HUDEP-2 (cell line): ENCODE measurements at regions not wholly inside any gene's neighbourhood (a gene's known extent, or its start where the extent isn't known, plus 50 kb on each side); places are given as distances from the start of the nearest gene placed in this dataset.

Experiments used
- DNase-seq, 76 experiments: peaks; one replicate each; lab custom pipeline; 2025; ENCODE audit not compliant: unreplicated experiment in 76 of 76; lab: John Stamatoyannopoulos, UW

DNA sequence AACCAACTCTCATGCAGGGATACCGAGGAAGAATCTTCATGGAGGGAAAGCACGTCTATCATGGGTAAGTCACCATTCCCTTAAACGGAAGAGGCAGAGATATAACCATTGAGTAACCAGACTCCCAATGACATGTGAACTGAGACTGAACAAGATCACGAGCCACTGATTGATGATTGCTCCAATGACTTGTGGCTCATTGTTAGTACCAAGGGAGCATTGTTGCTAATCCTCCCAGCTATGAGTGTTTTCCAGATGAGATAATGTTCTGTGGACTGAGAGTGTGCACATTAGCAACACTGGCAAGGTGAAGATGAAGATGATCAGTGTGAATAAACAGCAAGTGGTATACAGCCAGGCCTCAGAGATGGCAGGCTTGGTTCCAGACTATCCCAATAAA is 219.2 kb upstream of the MAP3K1 start:
- no peak for DNase-seq

DNA sequence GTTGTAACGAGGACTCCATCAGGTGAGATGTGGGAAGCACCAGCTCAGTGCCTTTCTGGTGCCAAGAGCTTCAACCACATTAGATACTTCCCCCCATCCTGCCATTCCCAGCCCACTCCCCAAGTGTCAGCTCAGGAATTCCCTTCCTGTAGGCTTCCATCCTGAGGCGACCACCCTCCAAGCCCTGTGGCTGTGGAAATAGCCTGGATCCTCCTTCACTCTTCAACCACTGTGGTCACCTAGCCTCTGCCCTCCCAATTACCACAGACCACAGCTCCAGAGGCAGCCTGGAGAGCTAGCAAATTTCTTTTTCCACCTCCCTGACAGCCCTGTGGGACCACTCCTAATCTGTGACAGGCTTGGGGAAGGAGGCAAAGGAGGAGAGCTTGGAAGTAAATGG is 219.8 kb upstream of the MAP3K1 start:
- no peak for DNase-seq

DNA sequence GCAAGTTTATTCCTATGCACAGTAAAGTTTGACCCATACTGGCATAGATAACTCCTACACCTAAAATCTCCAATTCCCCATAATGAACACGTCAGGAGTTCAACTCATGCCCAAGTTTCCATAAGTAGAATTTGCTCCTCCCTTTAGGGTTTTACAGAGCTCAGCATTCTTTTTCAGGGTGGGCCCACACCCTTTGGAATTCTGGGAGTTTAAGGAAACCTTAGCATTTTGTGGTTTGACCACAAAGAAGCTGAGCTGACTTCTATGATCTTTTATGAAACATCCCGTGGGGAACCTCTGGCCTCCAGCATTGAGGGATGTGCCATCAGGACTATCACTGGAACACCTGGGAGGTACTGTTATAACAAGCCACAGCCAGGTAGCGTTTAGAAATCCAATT is 220.6 kb upstream of the MAP3K1 start:
- no peak for DNase-seq

DNA sequence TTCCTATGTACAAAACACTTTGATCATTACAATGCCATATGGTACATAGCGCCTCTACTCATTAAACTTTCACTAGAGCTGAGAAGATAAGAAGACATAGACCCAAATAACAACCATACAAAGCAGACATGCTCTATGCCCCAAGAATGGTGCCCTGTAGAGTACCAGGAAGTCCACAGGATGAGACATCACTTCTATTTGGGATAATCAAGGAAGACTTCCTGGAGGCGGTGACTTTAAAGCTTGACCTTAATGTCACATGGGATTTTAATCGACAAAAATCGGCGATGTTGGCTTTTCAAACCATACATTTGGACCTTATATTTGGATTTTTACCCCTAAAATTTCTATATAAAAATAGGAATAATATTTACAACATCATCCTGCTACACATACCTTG is 224.3 kb upstream of the MAP3K1 start:
- no peak for DNase-seq

DNA sequence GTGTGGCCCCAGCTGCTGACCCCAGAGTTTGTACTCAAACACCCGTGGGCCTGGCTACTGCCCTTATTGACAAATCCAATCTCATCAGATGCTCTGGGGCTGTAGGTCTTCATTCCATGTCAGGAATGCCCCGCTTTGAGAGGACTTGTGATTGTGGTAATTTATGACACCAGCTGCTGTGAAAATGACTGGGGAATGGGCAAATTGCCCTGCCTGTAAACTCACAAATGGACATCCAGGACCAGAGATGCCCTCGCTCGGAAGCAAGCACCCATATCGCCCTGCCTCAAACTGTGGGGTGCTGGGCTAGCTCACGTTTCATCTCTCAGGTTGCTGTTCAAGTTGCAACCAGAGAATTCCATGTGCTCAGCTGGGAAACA is 225.9 kb upstream of the MAP3K1 start:
- DNase-seq = no peak

DNA sequence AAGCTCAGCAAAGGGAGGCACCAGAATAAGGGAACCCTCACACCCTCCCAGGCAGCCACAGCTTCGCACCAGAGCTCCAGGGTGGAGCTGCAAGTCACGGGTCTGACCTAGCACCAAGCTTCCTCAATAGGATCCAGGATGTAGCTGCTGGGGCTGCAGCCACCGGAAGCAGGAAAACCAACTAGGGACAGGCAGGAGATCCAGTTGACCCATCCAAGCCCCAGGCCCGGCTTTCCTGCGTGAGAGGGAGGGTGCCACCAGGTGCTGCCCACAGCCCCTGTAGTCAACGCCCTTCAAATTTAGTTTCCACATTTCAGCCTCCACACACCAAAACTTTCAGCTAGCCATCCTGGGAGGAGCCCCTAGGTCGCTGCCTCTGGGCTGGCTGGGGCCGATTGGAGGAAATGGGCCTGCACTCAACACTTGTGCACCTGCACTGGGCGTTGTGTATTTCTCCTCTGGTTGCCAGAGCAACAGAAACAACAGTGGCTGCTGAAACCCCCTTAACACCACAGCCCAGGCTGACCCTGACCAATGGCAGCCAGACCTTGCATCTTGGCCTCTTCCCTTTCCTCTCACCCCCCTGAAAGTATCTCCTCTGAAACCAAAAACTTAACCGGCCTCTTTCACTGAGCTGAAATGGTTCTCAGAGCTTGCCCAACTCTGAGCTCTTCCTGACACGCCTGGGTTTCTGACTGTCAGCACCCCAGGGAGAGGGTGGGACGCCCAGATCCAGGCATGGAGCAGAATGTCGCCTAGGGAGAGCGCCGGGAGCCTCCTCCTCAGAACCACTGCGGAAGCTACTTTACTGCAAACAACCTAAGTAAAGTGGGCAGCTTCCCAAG is 226.5 kb upstream of the MAP3K1 start:
- DNase-seq = no peak

DNA sequence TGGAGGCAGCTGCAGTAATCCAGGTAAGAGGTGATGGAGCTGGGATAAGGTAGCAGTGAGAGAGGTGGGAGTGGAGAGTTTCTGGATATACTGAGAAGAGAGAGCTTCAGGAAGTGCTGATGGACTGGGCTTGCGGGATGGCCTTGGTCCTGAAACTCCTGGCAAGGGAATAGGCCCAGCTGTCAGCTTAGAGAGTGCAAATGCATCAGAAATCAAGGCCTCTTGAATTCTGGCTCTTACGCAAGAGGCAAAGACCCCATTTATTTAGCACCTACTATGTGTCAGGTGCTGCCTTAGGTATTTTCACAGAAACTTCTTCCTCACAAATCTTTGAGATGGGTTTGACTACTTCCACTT is 227.2 kb upstream of the MAP3K1 start:
- no peak for DNase-seq

DNA sequence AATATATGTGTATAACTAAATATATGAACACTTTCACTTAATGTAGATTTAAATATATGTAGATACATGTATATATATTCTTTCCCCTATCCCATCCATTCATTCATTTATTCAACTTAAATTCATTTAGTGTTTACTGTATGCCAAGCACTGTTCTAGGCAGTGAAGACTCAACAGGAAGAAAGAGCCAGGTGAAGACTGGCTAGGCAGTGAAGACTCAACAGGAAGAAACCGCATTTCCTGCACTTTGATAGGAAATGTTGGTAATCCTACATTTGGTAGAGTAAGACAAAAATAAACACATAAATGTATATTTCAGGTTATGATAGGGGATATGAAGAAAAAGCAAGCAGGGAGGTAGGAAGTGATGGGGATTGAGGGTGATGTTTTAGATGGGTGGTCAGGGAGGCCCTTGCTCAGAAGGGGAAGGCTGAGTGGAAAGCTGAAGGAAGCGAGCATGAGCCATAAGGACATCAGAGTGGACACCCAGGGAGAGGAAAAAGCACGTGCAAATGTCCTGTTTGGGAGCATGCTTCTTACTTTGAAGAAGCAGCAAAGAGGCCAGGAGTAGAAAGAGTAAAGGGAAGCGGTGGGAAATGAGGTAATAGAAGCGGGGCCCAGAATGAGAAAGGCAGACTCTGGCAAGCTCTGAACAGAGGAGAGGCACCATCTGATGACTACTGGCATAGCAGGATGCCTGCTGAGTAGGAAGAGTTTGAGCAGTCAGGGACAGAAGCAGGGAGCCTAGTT is 227.8 kb upstream of the MAP3K1 start:
- DNase-seq = no peak

DNA sequence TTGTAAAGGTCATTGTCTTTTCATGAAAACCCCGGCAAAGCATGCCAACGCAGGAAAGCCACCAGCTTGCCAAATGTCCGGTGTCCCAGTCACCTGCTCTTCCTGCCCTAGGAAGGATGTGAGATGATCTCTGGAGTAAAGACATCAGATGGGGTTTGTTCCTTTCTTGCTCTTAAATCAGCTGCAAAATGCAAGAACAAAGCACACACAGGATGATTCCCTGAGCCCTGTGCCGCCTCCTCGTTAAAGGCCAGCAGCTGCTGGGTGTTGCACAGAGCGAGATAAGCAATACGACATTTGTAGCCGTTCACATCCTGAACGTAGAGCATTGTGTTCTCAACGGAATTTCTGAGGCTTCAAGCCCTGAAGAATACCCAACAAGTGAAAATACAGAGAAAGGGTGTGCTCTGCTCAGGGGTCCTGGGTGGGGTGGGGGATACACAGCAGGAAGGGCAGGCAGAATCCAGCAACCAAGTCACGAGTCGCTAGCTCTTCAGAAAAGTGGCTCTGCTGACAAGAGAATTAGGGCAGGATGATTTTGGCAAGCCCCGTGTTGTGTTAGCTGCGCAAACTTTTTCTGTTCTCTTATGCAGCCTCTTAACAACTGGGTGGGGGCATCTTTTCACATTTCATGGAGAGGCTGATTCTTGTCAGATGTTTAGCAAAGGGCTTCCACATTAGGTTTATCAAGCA is 229.2 kb upstream of the MAP3K1 start:
- peak in 11 of 76 experiments; percentile 3 to 32 (median 13) for DNase-seq

DNA sequence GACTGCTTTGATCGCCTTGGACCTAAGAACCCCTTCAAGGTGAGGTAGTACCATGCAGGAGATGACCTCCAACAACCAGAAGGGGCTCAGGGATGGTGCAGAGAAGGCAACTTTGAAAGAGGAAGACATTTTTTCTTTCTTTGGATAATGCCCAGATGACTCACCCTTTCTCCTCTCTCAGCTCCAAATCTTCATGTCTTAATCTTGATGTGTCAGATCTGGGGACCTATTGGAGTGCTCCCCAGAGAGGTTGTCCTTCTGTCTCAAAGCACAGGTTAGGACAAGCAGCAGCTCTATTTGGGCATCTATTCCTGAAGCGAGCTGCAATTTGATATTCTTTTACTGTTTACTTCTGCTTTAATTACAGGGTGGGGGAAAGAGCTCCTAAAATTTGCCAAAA is 229.9 kb upstream of the MAP3K1 start:
- peak in 7 of 76 experiments; percentile 8 to 37 (median 15) for DNase-seq

DNA sequence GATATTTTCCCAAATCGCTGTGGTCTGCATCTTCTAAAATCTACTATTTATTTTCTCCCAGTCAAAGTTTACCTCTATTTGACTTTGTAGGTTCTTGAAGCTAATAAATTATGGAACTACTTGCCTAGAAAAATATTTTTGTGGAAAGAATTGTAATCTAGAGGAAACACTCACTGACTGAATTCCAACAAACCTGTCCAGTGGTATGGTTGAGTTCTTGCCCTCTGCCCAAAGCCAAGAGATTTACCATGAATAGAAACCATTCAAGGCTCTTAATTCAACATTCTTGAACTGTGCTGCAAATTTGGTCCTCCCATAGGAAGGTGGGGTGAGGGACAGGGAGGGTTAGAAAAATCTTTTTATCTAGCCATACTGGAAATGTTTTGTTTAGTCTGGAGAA is 233.9 kb upstream of the MAP3K1 start:
- DNase-seq = no peak

DNA sequence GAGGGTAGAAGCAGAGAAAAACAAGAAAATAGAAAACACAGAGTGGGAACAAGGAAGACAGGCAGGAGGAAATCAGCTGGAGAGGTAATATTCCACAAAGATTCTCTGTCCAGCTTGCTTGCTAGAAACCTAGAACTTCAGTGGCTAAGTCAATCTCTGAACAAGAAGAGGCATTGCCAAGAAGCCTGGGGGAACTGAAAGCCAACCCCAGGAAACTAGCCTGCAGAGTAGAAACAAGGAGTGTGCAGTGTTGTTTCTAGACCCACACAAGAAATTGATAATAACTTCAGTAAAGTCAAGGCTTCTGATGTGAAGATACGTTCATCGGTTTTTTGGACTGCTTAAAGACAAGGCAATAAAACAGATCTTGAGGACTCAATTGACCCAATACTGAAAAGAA is 234.5 kb upstream of the MAP3K1 start:
- DNase-seq = no peak

DNA sequence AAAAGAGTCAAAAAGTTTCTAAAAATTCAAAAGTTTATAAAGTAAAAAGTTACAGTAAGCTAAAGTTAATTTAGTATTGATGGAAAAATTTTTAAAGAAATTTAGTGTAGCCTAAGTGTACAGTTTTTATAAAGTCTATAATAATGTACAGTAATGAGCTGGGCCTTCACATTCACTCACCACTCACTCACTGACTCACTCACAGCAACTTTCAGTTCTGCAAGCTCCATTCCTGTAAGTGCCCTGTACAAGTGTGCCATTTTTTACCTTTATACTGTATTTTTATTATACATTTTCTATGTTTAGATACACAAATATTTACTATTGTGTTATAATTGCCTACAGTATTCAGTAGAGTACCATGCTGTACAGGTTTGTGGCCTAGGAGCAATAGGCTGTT is 239.5 kb upstream of the MAP3K1 start:
- DNase-seq = no peak

DNA sequence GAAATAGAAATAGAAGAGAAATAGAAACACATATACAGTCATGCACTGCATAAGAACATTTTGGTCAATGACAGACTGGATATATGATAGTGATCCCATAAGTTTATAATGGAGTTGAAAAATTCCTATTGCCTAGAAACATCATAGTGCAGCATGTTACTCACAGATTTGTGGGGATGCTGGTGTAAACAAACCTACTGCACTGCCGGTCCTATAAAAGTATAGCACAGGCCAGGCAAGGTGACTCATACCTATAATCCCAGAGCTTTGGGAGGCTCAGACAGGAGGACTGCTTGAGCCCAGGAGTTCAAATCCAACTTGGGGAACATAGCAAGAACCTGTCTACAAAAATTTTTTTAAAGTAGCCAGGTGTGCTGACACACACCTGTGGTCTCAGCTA is 240.6 kb upstream of the MAP3K1 start:
- DNase-seq = no peak

DNA sequence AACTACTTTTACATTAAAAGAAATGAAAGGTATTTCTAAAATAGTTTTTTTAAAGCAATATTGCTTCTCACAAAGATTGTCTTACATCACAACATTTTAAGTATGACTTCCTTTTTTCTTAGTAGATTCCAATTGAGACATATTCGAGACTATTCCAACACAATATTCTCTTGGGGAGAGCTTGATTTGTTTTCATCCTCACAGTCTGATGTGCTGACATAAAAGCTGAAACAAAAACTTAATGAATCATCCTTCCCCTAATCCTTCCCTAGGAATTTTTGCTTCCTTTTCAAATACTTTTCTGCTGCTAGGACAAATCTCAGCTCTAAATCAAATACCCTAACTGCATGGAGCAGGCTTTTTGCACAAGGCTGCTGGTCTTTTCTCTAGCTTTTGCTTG is 245.8 kb upstream of the MAP3K1 start:
- no peak for DNase-seq

DNA sequence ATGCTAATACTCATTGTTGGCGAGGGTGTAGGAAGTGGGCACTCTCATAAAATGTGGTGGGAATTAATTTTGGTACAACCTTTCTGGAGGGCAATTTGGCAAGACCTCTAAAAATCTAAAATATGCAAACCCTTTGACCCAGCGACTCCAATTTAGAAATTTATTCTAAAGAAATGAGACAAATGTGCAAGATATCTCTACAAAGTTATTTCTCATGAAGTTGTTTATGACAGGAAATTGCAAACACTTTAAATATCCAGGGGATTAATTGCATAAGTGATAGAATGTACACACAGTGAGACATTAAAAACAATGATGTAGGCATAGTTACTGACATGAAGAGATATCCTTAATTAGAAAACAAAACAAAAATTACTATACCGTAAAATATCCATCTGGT is 246.3 kb upstream of the MAP3K1 start:
- DNase-seq = no peak

DNA sequence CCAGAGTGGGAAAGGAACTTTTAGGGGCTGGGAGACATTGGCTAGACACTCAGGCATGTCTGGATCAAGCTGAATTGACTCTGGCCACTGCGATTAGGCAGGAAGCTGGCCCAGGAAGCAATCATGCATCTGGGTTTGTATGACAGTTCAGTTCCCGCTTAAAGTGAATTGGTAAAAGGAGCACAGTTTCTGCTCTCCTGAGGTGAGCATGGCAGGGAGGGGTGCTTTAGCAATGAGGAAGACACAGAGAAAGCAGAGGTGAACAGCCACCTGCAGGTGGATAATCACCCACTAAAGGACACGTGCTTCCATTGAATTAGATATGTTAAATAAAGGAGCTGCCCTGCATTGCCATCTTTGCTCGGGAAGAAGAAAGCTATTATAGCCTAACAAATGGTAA is 248.1 kb upstream of the MAP3K1 start:
- DNase-seq = no peak

DNA sequence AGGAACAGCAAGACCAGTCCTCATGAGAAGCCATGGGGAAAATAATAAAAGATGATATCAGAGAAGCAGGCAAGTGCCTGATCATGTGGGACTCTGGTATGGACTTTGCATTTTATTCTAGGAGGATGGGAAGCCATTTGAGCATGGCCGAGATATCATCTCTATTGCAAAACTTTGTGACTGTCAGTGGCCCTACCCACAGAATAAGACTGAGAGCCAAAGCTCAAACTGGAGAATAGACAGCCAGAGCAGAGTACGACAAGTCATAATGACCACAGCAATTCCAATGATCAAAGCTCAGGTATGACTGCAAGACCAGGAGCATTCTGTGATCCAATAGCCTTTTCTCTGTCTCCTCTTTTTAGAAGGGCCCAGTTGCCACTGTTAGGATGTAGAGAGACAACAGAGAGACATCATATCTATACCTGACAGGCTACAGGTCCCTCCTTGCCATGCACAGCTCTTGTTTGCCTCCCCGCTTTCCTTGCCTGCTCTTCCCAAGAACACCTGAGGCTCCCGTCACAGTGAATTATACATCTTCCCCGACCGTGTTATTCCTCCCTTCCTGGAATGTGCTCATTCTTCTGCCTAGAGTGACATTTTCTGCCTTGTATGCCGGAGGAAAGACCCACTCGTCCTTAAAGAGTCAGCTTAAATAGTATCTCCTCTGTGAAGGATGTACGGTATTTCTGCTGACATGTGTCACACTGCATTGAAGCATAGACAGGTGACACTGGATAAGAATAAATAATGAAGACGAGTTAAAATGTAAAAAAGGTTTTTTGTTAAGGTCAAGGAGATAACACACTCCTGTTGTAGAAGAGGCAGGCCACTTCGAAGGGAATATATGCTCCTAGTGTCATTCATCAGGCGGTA is 248.7 kb upstream of the MAP3K1 start:
- no peak for DNase-seq

DNA sequence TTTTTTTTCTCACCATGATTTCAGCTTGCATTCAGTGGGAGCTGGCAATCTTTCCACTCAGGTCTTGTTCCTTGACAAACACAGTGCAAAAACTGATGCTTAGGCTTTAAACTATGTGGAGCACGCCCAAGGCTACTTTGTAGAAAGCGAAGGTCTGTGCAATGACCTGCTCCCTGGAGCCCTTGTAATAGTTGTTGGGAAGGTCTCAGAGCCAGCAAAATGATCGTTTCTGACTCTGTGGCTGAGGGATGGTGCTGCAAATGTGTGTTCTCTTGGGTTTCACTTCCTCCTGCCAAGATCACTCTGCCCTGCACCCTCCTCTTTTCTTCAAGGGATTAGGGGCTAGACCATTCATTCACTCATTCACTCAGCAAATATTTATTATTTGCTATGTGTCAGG is 249.7 kb upstream of the MAP3K1 start:
- no peak for DNase-seq

DNA sequence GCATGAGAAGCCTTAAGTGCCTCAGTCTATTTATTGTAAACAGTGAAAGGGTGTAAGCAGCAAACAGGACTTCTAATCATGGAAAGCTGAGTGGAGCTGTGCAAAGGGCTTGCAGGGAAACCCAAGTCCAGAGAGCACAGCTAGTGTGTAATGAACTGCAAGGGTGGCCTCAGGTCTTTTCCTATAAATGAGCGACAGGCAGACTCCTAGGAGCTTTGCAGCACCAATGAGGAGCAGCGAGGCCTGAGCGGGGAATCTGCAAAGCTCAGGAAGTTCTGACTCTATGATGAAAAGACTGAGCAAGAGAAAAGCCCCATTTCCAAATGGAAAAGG is 250.1 kb upstream of the MAP3K1 start:
- no peak for DNase-seq
